ENCODE measurements at regions not wholly inside any gene's neighbourhood (a gene's known extent, or its start where the extent isn't known, plus 50 kb on each side); places are given as distances from the start of the nearest gene placed in this dataset.

DNA sequence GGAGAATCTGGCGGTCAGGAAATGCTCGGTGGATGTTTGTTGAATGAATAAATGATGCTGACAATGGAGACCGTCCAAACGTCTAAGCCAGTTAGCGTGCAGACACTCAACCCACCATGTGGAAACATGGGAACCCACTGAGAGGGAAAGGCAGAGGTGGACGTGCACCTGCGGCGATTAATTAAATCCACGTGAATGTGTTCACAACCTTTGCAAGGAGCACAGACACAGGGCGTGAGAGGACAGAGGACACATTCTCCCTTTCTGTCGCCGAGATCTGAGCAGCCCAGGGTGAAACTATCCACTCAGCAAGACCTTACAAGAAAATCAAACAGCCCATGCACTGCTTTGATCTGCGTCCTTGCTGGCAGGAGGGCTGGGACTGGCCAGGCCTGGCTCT, 58.3 kb upstream of the LINC01488 start:
- no peak for TF ChIP-seq POLR2A (IDR thresholded peaks at IDR 0.05)
- TF ChIP-seq, protein P1, sequence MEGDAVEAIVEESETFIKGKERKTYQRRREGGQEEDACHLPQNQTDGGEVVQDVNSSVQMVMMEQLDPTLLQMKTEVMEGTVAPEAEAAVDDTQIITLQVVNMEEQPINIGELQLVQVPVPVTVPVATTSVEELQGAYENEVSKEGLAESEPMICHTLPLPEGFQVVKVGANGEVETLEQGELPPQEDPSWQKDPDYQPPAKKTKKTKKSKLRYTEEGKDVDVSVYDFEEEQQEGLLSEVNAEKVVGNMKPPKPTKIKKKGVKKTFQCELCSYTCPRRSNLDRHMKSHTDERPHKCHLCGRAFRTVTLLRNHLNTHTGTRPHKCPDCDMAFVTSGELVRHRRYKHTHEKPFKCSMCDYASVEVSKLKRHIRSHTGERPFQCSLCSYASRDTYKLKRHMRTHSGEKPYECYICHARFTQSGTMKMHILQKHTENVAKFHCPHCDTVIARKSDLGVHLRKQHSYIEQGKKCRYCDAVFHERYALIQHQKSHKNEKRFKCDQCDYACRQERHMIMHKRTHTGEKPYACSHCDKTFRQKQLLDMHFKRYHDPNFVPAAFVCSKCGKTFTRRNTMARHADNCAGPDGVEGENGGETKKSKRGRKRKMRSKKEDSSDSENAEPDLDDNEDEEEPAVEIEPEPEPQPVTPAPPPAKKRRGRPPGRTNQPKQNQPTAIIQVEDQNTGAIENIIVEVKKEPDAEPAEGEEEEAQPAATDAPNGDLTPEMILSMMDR (IDR thresholded peaks at IDR 0.05), result no peak

All from esophagus squamous epithelium (tissue), 4 donors.